Liver (tissue), 8 donors: ENCODE measurements at regions not wholly inside any gene's neighbourhood (a gene's known extent, or its start where the extent isn't known, plus 50 kb on each side); places are given as distances from the start of the nearest gene placed in this dataset.

Source experiments
- DNase-seq: peaks from one replicate; pipeline ENCODE4 v3.0.0-alpha.2; 2017; ENCODE audit warnings: low spot score
- H3K27ac ChIP-seq, 2 donors: one replicate each; pipeline ENCODE4 v1.7.0; 2013; ENCODE audit warnings: inconsistent platforms in 2 of 2, low read length in 2 of 2, control low read depth in 1 of 2, low read depth in 1 of 2, mild to moderate bottlenecking in 1 of 2
- H3K27me3 ChIP-seq, 4 donors: one replicate each; pipeline versions ENCODE4 v1.6.1 to v1.7.0; 2013; ENCODE audit warnings: low read length in 3 of 4, inconsistent platforms in 1 of 4, mild to moderate bottlenecking in 1 of 4, moderate library complexity in 1 of 4; ENCODE audit not compliant: control insufficient read depth in 4 of 4, insufficient read depth in 4 of 4
- H3K36me3 ChIP-seq, 4 donors: one replicate each; pipeline versions ENCODE4 v1.6.1 to v1.7.0; 2013; ENCODE audit warnings: low read length in 3 of 4, mild to moderate bottlenecking in 3 of 4, low read depth in 1 of 4, moderate library complexity in 1 of 4; ENCODE audit not compliant: control insufficient read depth in 4 of 4, insufficient read depth in 3 of 4
- H3K4me1 ChIP-seq, 4 donors: one replicate each; pipeline versions ENCODE4 v1.6.1 to v1.7.0; 2013; ENCODE audit warnings: low read length in 3 of 4, mild to moderate bottlenecking in 3 of 4, moderate library complexity in 1 of 4; ENCODE audit not compliant: control insufficient read depth in 4 of 4, insufficient read depth in 4 of 4
- H3K4me3 ChIP-seq, 3 donors: one replicate each; pipeline versions ENCODE4 v1.6.1 to v1.7.0; 2013; ENCODE audit warnings: low read length in 3 of 3, control low read depth in 1 of 3, low read depth in 1 of 3, mild to moderate bottlenecking in 1 of 3
- H3K9ac ChIP-seq, 2 donors: one replicate each; pipeline ENCODE4 v1.7.0; 2013; ENCODE audit warnings: low read length in 2 of 2, mild to moderate bottlenecking in 2 of 2, moderate library complexity in 2 of 2, control low read depth in 1 of 2, low read depth in 1 of 2
- H3K9me3 ChIP-seq, 4 donors: one replicate each; pipeline versions ENCODE4 v1.6.1 to v1.7.0; 2013; ENCODE audit warnings: low read length in 3 of 4; ENCODE audit not compliant: control insufficient read depth in 4 of 4
- EGR1 ChIP-seq, 2 donors: IDR thresholded peaks; 2 replicates each; pipeline ENCODE4 v1.6.1; 2016 to 2018; ENCODE audit warnings: antibody characterized with exemption in 2 of 2, low read depth in 2 of 2
- FOXA1 ChIP-seq: IDR thresholded peaks from 2 replicates; pipeline ENCODE4 v1.6.1; 2016; ENCODE audit warnings: antibody characterized with exemption
- FOXA2 ChIP-seq: IDR thresholded peaks from 2 replicates; pipeline ENCODE4 v1.6.1; 2016; ENCODE audit warnings: antibody characterized with exemption
- GABPA ChIP-seq, 2 donors: IDR thresholded peaks in 1 of 2; conservative IDR thresholded peaks in 1 of 2; 2 replicates each; pipeline ENCODE4 v1.6.1; 2016; ENCODE audit warnings: antibody characterized with exemption in 2 of 2, mild to moderate bottlenecking in 1 of 2, moderate library complexity in 1 of 2
- HNF4A ChIP-seq, 2 donors: conservative IDR thresholded peaks; 2 replicates each; pipeline ENCODE4 v1.6.1; 2016; ENCODE audit warnings: antibody characterized with exemption in 2 of 2, mild to moderate bottlenecking in 2 of 2
- HNF4G ChIP-seq: IDR thresholded peaks from 2 replicates; pipeline ENCODE4 v1.6.1; 2016; ENCODE audit warnings: antibody characterized with exemption
- JUND ChIP-seq, 2 donors: IDR thresholded peaks; 2 replicates each; pipeline ENCODE4 v1.6.1; 2016; ENCODE audit warnings: antibody characterized with exemption in 2 of 2
- NR2F2 ChIP-seq: IDR thresholded peaks from 2 replicates; pipeline ENCODE4 v1.6.1; 2016; ENCODE audit warnings: antibody characterized with exemption
- RAD21 ChIP-seq, 2 donors: IDR thresholded peaks; 2 replicates each; pipeline ENCODE4 v1.6.1; 2016; ENCODE audit warnings: antibody characterized with exemption in 2 of 2, mild to moderate bottlenecking in 2 of 2
- RXRA ChIP-seq, 2 donors: IDR thresholded peaks; 2 replicates each; pipeline ENCODE4 v1.6.1; 2017 to 2018; ENCODE audit warnings: antibody characterized with exemption in 2 of 2, mild to moderate bottlenecking in 1 of 2
- SP1 ChIP-seq: IDR thresholded peaks from 2 replicates; pipeline ENCODE4 v1.6.1; 2018; ENCODE audit warnings: antibody characterized with exemption, mild to moderate bottlenecking
- TAF1 ChIP-seq: conservative IDR thresholded peaks from 2 replicates; pipeline ENCODE4 v1.6.1; 2016; ENCODE audit warnings: antibody characterized with exemption, mild to moderate bottlenecking
- YY1 ChIP-seq: IDR thresholded peaks from 2 replicates; pipeline ENCODE4 v1.6.1; 2016; ENCODE audit warnings: antibody characterized with exemption, mild to moderate bottlenecking
- WGBS: extraction: QIAGEN DNeasy Blood & Tissue Kit; methylation state at CpG from one replicate; pipeline ENCODE4 v1.1.7; 2013; 5-methylcytosine and 5-hydroxymethylcytosine counted together
- TF ChIP-seq, protein P1 (sequence below): IDR thresholded peaks from 2 replicates; pipeline ENCODE4 v1.6.1; 2016; ENCODE audit warnings: antibody characterized with exemption
- TF ChIP-seq, protein P2 (sequence below): IDR thresholded peaks from 2 replicates; pipeline ENCODE4 v1.6.1; 2016; ENCODE audit warnings: antibody characterized with exemption
- TF ChIP-seq, protein P3 (sequence below): fragments of 150-350 bp; IDR thresholded peaks from 2 replicates; pipeline ENCODE4 v1.5.1; 2017; ENCODE audit warnings: improper control_type of control experiment, low read depth, low read length; ENCODE audit not compliant: missing input control
- TF ChIP-seq, protein P4 (sequence below): IDR thresholded peaks from 2 replicates; pipeline ENCODE4 v1.6.1; 2016; ENCODE audit warnings: antibody characterized with exemption
- TF ChIP-seq, protein P5 (sequence below): IDR thresholded peaks from 2 replicates; pipeline ENCODE4 v1.6.1; 2016; ENCODE audit warnings: antibody characterized with exemption, mild to moderate bottlenecking
- donor health status: healthy.
- donor health status: healthy.
- donor health status: healthy.
- donor health status: healthy.
- donor health status: healthy.

DNA sequence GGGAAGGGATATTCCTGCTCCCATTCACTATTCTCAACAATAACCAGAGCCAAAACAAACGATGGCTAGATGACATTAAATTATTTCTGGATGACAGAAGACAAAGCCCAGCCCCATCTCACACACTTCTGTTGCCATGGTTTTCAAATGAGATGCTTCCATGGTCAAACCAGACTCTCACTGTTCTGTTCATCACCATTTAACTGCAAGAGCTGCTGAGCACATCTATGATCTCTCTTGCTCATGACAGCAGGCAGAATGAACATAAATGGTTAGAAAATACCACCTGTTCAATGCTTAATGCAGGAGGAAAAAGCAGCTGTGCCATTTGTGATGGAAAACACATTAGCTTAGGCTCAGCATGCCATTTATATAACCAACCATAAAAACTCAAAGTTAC, 758.6 kb upstream of the ZWINT start:
- no peak overlapping the region for H3K4me3 ChIP-seq
- DNase-seq = no peak
- H3K27me3 ChIP-seq = no peaks in the 10 kb centered on the region
- WGBS = 24% methylated on average over 1 of the region's 1 CpG
- H3K36me3 ChIP-seq = no peaks in the 10 kb centered on the region
- H3K9me3 ChIP-seq = no peaks in the 10 kb centered on the region
- TF ChIP-seq FOXA2 (no peak), RAD21 (IDR thresholded peaks at IDR 0.05) (no peak), HNF4G (no peak), EGR1 (IDR thresholded peaks at IDR 0.05; ENCODE audit: low read depth in 2 of 2) (no peak), TAF1 (no peak), NR2F2 (no peak), YY1 (no peak), FOXA1 (no peak), JUND (IDR thresholded peaks at IDR 0.05) (no peak), GABPA (IDR thresholded peaks at IDR 0.05 in 1 of 2, conservative IDR thresholded peaks at IDR 0.05 in 1 of 2) (no peak), RXRA (IDR thresholded peaks at IDR 0.05) (no peak), HNF4A (conservative IDR thresholded peaks at IDR 0.05) (no peak), SP1 (no peak)
- TF ChIP-seq, protein P1, sequence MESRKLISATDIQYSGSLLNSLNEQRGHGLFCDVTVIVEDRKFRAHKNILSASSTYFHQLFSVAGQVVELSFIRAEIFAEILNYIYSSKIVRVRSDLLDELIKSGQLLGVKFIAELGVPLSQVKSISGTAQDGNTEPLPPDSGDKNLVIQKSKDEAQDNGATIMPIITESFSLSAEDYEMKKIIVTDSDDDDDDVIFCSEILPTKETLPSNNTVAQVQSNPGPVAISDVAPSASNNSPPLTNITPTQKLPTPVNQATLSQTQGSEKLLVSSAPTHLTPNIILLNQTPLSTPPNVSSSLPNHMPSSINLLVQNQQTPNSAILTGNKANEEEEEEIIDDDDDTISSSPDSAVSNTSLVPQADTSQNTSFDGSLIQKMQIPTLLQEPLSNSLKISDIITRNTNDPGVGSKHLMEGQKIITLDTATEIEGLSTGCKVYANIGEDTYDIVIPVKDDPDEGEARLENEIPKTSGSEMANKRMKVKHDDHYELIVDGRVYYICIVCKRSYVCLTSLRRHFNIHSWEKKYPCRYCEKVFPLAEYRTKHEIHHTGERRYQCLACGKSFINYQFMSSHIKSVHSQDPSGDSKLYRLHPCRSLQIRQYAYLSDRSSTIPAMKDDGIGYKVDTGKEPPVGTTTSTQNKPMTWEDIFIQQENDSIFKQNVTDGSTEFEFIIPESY = no peak
- TF ChIP-seq, protein P2, sequence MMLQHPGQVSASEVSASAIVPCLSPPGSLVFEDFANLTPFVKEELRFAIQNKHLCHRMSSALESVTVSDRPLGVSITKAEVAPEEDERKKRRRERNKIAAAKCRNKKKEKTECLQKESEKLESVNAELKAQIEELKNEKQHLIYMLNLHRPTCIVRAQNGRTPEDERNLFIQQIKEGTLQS = no peak
- TF ChIP-seq, protein P3, sequence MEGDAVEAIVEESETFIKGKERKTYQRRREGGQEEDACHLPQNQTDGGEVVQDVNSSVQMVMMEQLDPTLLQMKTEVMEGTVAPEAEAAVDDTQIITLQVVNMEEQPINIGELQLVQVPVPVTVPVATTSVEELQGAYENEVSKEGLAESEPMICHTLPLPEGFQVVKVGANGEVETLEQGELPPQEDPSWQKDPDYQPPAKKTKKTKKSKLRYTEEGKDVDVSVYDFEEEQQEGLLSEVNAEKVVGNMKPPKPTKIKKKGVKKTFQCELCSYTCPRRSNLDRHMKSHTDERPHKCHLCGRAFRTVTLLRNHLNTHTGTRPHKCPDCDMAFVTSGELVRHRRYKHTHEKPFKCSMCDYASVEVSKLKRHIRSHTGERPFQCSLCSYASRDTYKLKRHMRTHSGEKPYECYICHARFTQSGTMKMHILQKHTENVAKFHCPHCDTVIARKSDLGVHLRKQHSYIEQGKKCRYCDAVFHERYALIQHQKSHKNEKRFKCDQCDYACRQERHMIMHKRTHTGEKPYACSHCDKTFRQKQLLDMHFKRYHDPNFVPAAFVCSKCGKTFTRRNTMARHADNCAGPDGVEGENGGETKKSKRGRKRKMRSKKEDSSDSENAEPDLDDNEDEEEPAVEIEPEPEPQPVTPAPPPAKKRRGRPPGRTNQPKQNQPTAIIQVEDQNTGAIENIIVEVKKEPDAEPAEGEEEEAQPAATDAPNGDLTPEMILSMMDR = no peak
- TF ChIP-seq, protein P4, sequence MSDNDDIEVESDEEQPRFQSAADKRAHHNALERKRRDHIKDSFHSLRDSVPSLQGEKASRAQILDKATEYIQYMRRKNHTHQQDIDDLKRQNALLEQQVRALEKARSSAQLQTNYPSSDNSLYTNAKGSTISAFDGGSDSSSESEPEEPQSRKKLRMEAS = no peak
- TF ChIP-seq, protein P5, sequence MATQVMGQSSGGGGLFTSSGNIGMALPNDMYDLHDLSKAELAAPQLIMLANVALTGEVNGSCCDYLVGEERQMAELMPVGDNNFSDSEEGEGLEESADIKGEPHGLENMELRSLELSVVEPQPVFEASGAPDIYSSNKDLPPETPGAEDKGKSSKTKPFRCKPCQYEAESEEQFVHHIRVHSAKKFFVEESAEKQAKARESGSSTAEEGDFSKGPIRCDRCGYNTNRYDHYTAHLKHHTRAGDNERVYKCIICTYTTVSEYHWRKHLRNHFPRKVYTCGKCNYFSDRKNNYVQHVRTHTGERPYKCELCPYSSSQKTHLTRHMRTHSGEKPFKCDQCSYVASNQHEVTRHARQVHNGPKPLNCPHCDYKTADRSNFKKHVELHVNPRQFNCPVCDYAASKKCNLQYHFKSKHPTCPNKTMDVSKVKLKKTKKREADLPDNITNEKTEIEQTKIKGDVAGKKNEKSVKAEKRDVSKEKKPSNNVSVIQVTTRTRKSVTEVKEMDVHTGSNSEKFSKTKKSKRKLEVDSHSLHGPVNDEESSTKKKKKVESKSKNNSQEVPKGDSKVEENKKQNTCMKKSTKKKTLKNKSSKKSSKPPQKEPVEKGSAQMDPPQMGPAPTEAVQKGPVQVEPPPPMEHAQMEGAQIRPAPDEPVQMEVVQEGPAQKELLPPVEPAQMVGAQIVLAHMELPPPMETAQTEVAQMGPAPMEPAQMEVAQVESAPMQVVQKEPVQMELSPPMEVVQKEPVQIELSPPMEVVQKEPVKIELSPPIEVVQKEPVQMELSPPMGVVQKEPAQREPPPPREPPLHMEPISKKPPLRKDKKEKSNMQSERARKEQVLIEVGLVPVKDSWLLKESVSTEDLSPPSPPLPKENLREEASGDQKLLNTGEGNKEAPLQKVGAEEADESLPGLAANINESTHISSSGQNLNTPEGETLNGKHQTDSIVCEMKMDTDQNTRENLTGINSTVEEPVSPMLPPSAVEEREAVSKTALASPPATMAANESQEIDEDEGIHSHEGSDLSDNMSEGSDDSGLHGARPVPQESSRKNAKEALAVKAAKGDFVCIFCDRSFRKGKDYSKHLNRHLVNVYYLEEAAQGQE = no peak
- H3K9ac ChIP-seq = no peak overlapping the region
- H3K27ac ChIP-seq = no peak overlapping the region
- no peaks in the 10 kb centered on the region for H3K4me1 ChIP-seq
